GM12865 (cell line): ENCODE measurements at regions not wholly inside any gene's neighbourhood (a gene's known extent, or its start where the extent isn't known, plus 50 kb on each side); places are given as distances from the start of the nearest gene placed in this dataset.

ENCODE experiments used
- DNase-seq: peaks from one replicate; pipeline ENCODE4 v3.0.0; 2010; ENCODE audit warnings: low read depth
- H3K4me3 ChIP-seq: 2 replicates; pipeline ENCODE4 v1.5.1; 2011; ENCODE audit warnings: mild to moderate bottlenecking, low read depth, low read length, control low read depth
- CTCF ChIP-seq: IDR thresholded peaks from 2 replicates; pipeline ENCODE4 v1.5.1; 2011; ENCODE audit warnings: low read length, control low read depth, low read depth, inconsistent platforms; ENCODE audit not compliant: insufficient read depth; ENCODE audit errors: missing control alignments

GRCh38 chr13:54194233-54195024 lies 1165.8 kb downstream of the OLFM4 start:
- no peak for TF ChIP-seq CTCF
- DNase-seq: no peak
- H3K4me3 ChIP-seq: no peak overlapping the region

GRCh38 chr13:54196684-54197083 lies 1168.1 kb downstream of the OLFM4 start:
- no peak for TF ChIP-seq CTCF
- no peak for DNase-seq
- no peak overlapping the region for H3K4me3 ChIP-seq

GRCh38 chr13:54198911-54199310 lies 1170.3 kb downstream of the OLFM4 start:
- DNase-seq: no peak
- TF ChIP-seq CTCF: no peak
- no peak overlapping the region for H3K4me3 ChIP-seq

GRCh38 chr13:54206626-54207025 lies 1178.0 kb downstream of the OLFM4 start:
- DNase-seq: no peak
- no peak for TF ChIP-seq CTCF
- no peak overlapping the region for H3K4me3 ChIP-seq

- DNase-seq: no peak
- no peak overlapping the region for H3K4me3 ChIP-seq
- TF ChIP-seq CTCF: no peak
Observed at GRCh38 chr13:54210397-54211049, 1181.9 kb downstream of the OLFM4 start.

GRCh38 chr13:54216221-54216620 lies 1187.6 kb downstream of the OLFM4 start:
- DNase-seq: no peak
- H3K4me3 ChIP-seq: no peak overlapping the region
- TF ChIP-seq CTCF: no peak

- TF ChIP-seq CTCF: no peak
- DNase-seq: no peak
- H3K4me3 ChIP-seq: no peak overlapping the region
Observed at GRCh38 chr13:54226876-54227275, 1198.3 kb downstream of the OLFM4 start.
